Breast epithelium (tissue), 3 donors: ENCODE measurements at regions not wholly inside any gene's neighbourhood (a gene's known extent, or its start where the extent isn't known, plus 50 kb on each side); places are given as distances from the start of the nearest gene placed in this dataset.

Experiments used
- CTCF ChIP-seq, 3 donors: fragments of 450-650 bp; IDR thresholded peaks; one replicate each; pipeline ENCODE4 v1.5.1; 2016 to 2017; ENCODE audit warnings: antibody characterized with exemption in 3 of 3, mild to moderate bottlenecking in 3 of 3, moderate library complexity in 3 of 3
- POLR2A ChIP-seq: fragments of 450-650 bp; IDR thresholded peaks from one replicate; pipeline ENCODE4 v1.6.1; 2016; ENCODE audit warnings: antibody characterized with exemption, mild to moderate bottlenecking, moderate library complexity
- POLR2AphosphoS5 ChIP-seq, 3 donors: sonication (generic); formaldehyde crosslinking; IDR thresholded peaks; one replicate each; pipeline ENCODE4 v1.6.1; 2017; ENCODE audit warnings: antibody characterized with exemption in 3 of 3

DNA sequence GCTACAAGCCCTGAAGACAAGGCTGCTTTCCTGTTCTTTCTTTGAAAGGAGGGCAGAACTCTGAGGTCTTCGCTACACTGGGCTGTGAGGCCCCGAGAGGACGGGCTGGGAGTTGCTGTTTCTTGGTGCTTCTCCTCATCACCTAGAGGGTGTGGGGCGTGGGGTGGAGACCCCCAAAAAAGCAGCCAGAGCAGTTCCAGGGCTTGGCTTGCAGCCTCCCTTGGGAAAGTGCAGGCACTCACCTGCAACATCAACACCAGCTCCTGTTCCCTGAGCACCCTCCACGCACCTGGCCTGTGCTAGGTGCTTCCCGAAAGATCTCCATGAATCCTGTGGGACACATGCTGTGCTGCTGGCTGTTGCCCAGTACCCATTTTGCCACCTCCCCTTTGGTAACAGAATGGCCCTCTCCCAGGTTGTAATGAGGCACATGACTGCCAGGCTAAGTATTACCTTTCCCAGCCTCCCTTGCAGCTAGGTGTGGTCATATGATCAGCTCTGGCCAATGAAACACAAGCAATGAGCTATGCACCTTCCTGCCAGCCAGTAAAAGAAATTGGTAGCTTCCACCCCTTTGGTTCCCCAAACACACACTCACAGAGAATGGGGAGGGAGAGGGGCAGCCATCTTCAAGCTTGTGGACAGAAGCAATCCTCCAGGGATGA lies 146.0 kb downstream of the C9orf50 start:
- no peak for TF ChIP-seq POLR2AphosphoS5 (IDR thresholded peaks at IDR 0.05)
- TF ChIP-seq CTCF (IDR thresholded peaks at IDR 0.05) = no peak
- no peak for TF ChIP-seq POLR2A
